ENCODE measurements at regions not wholly inside any gene's neighbourhood (a gene's known extent, or its start where the extent isn't known, plus 50 kb on each side); places are given as distances from the start of the nearest gene placed in this dataset.

DNA sequence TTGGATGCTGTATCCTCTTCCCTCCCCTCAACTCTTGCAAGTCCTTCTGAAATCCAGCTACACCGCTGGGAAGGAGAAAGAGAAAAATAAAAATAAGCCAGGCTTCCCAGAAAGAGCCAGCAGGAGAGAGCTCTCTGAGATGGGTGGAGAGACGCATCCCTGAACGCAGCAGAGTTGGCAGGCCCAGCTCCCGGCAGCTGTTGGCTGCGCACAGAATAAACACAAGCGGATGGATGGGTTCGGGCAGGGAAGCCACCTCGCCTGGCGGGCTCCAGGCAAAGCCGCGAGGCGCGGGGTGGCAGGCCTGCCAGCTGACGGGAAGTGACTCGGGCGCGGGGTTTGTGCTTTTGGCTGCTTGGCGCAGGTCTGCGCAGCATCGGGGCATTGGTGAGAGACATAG, 537.7 kb downstream of the MIAT start:
- no peak overlapping the region for H3K27ac ChIP-seq (ENCODE audit: low read depth, low read length)
- H3K27me3 ChIP-seq (ENCODE audit: control insufficient read depth in 1 of 2, insufficient read depth in 2 of 2, low read length in 2 of 2), result no peaks in the 10 kb centered on the region
- H3K4me1 ChIP-seq (ENCODE audit: insufficient read depth, low read length), result peaks cover 11% of the 10 kb centered on the region
- no peaks in the 10 kb centered on the region for H3K9me3 ChIP-seq (ENCODE audit: low read length)
- H3K36me3 ChIP-seq (ENCODE audit: insufficient read depth, low read length), result no peaks in the 10 kb centered on the region
- H3K9ac ChIP-seq (ENCODE audit: low read length), result no peak overlapping the region
- no peak overlapping the region for H3K4me3 ChIP-seq (ENCODE audit: low read depth in 1 of 2, low read length in 2 of 2)

DNA sequence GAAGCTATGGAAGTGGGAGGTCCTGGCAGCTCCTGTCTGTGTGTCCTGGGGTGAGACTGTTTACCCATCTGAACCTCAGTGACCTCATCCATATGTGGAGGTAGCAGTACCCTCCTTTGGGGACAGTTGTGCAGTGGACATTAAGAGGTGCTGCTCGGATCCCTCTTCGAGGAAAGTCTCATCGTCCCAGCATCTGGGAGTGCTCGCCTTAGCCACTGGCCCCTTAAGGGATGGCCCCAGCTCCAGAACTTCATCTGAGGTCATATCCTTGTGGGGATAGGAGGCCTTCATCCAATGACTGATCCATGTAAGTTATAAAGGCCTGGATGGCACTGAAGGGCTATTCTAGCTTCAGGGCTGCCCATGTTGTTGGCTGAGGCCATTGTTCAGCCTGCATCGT, 538.1 kb downstream of the MIAT start:
- Histone ChIP-seq H3K4me1 (ENCODE audit: insufficient read depth, low read length) (peaks cover 11% of the 10 kb centered on the region), H3K4me3 (ENCODE audit: low read depth in 1 of 2, low read length in 2 of 2) (no peak overlapping the region), H3K9me3 (ENCODE audit: low read length) (no peaks in the 10 kb centered on the region), H3K36me3 (ENCODE audit: insufficient read depth, low read length) (no peaks in the 10 kb centered on the region), H3K27me3 (ENCODE audit: control insufficient read depth in 1 of 2, insufficient read depth in 2 of 2, low read length in 2 of 2) (no peaks in the 10 kb centered on the region), H3K27ac (ENCODE audit: low read depth, low read length) (no peak overlapping the region), H3K9ac (ENCODE audit: low read length) (no peak overlapping the region)

DNA sequence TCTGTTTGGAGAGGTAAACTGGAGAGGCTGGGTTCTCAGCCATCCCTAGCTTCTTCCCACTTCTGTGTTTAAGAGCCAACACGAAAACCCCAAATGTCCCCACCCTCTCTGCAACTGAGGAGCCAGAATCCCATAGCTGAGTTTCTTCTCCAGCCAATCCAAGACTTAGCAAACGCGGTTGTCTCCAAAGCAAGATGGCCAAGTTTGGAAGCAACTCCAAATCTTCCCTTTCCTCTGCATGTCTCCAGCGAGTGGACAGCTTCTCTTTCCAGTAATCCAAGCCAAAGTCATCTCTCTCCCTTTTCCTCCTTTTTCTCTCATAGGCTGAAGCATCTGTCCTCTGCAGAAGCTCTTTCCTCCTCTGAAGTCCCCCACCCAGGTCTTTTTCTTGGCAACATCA, 539.2 kb downstream of the MIAT start:
- H3K4me1 ChIP-seq (ENCODE audit: insufficient read depth, low read length), result peaks cover 11% of the 10 kb centered on the region
- no peak overlapping the region for H3K9ac ChIP-seq (ENCODE audit: low read length)
- H3K36me3 ChIP-seq (ENCODE audit: insufficient read depth, low read length), result no peaks in the 10 kb centered on the region
- no peaks in the 10 kb centered on the region for H3K27me3 ChIP-seq (ENCODE audit: control insufficient read depth in 1 of 2, insufficient read depth in 2 of 2, low read length in 2 of 2)
- H3K9me3 ChIP-seq (ENCODE audit: low read length), result no peaks in the 10 kb centered on the region
- no peak overlapping the region for H3K4me3 ChIP-seq (ENCODE audit: low read depth in 1 of 2, low read length in 2 of 2)
- H3K27ac ChIP-seq (ENCODE audit: low read depth, low read length), result no peak overlapping the region

DNA sequence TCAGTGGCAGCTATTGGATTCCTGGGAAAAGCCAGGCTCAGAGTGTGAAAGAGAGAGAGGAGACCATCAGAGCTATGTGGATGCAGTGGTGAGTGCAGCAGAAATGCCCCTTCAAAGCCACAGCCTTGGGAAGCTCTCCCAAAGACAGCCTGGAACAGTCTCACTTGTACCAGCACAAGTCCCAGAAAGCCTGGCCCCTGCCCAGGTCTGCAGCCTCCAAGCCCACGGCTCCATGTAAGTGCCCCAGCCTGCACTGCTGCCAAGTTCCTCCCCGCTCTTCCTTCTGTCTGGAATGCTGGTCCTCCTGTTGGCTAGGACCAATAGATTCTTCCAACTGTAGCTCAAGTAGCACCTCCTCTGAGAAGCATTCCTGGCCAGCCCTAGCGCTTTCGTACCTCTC, 539.7 kb downstream of the MIAT start:
- no peak overlapping the region for H3K27ac ChIP-seq (ENCODE audit: low read depth, low read length)
- no peaks in the 10 kb centered on the region for H3K36me3 ChIP-seq (ENCODE audit: insufficient read depth, low read length)
- peaks cover 11% of the 10 kb centered on the region for H3K4me1 ChIP-seq (ENCODE audit: insufficient read depth, low read length)
- H3K27me3 ChIP-seq (ENCODE audit: control insufficient read depth in 1 of 2, insufficient read depth in 2 of 2, low read length in 2 of 2), result no peaks in the 10 kb centered on the region
- H3K4me3 ChIP-seq (ENCODE audit: low read depth in 1 of 2, low read length in 2 of 2), result no peak overlapping the region
- H3K9ac ChIP-seq (ENCODE audit: low read length), result no peak overlapping the region
- no peaks in the 10 kb centered on the region for H3K9me3 ChIP-seq (ENCODE audit: low read length)

DNA sequence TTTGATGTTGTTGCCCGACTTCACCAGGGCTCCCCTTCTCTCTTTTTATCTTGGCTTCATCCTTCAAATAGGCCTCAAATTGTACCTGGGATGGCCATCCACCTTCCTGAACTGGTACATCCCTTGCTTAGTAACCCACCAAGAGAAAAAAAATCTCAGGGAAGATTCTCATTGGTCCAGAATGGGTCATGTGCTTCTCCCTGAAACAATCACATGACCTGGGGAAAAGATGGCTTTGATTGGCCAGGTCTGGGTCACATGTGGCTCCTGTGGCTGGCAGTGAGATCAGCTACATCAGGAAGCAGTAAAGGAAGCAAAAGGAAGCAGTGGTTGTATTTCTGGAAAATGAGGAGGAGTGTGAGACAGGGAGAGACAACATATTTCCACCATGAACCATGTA, 540.2 kb downstream of the MIAT start:
- Histone ChIP-seq H3K9ac (ENCODE audit: low read length) (no peak overlapping the region), H3K27ac (ENCODE audit: low read depth, low read length) (no peak overlapping the region), H3K36me3 (ENCODE audit: insufficient read depth, low read length) (no peaks in the 10 kb centered on the region), H3K27me3 (ENCODE audit: control insufficient read depth in 1 of 2, insufficient read depth in 2 of 2, low read length in 2 of 2) (no peaks in the 10 kb centered on the region), H3K4me3 (ENCODE audit: low read depth in 1 of 2, low read length in 2 of 2) (no peak overlapping the region), H3K9me3 (ENCODE audit: low read length) (no peaks in the 10 kb centered on the region), H3K4me1 (ENCODE audit: insufficient read depth, low read length) (peaks cover 11% of the 10 kb centered on the region)

DNA sequence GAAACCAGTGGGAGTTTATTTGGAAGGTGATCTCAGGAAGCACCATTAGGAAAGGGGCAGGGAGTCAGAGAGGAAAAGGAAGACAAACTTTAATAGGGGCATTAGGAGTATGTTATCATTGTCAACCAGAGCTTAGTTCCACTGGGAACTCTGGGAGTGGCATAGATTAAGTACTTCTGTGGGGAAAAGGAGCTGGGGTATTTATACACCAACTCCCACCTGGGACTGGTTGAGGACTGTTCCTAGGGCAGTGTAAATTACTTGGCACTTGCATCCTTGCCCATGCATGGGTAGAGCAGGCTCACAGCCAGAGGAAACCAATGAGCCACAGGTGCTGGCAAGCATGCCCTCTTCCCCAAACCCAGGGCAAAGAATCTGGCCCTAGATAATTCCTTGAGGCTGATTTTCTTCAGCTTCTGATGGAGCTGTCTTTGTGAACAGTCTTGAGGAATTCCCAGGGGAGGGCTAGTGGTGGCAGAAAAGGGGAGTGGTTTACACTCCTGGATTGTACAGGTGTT, 541.2 kb downstream of the MIAT start:
- peaks cover 11% of the 10 kb centered on the region for H3K4me1 ChIP-seq (ENCODE audit: insufficient read depth, low read length)
- H3K36me3 ChIP-seq (ENCODE audit: insufficient read depth, low read length), result no peaks in the 10 kb centered on the region
- no peak overlapping the region for H3K4me3 ChIP-seq (ENCODE audit: low read depth in 1 of 2, low read length in 2 of 2)
- no peaks in the 10 kb centered on the region for H3K27me3 ChIP-seq (ENCODE audit: control insufficient read depth in 1 of 2, insufficient read depth in 2 of 2, low read length in 2 of 2)
- H3K9ac ChIP-seq (ENCODE audit: low read length), result no peak overlapping the region
- H3K9me3 ChIP-seq (ENCODE audit: low read length), result no peaks in the 10 kb centered on the region
- H3K27ac ChIP-seq (ENCODE audit: low read depth, low read length), result no peak overlapping the region

DNA sequence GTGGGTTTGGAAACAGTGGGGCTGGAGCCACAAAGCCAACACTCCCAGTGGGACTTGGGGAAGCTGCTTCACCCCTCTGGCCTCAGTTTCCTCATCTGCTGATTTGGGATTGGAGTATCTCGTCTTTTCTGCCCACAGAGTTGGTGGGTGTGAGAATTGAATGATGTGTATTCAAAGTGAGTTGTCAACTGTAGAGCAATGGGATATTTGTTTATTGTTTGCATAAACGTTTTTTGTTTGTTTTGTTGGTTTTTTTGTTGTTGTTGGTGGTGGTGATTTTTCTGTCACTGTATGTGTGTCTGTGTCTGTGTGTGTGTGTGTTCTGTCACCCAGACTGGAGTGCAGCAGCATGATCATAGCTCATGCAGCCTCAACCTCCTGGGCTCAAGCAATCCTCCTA, 542.0 kb downstream of the MIAT start:
- H3K4me1 ChIP-seq (ENCODE audit: insufficient read depth, low read length), result peaks cover 11% of the 10 kb centered on the region
- H3K36me3 ChIP-seq (ENCODE audit: insufficient read depth, low read length), result no peaks in the 10 kb centered on the region
- H3K9me3 ChIP-seq (ENCODE audit: low read length), result no peaks in the 10 kb centered on the region
- H3K27me3 ChIP-seq (ENCODE audit: control insufficient read depth in 1 of 2, insufficient read depth in 2 of 2, low read length in 2 of 2), result no peaks in the 10 kb centered on the region
- H3K4me3 ChIP-seq (ENCODE audit: low read depth in 1 of 2, low read length in 2 of 2), result no peak overlapping the region
- no peak overlapping the region for H3K27ac ChIP-seq (ENCODE audit: low read depth, low read length)
- no peak overlapping the region for H3K9ac ChIP-seq (ENCODE audit: low read length)

DNA sequence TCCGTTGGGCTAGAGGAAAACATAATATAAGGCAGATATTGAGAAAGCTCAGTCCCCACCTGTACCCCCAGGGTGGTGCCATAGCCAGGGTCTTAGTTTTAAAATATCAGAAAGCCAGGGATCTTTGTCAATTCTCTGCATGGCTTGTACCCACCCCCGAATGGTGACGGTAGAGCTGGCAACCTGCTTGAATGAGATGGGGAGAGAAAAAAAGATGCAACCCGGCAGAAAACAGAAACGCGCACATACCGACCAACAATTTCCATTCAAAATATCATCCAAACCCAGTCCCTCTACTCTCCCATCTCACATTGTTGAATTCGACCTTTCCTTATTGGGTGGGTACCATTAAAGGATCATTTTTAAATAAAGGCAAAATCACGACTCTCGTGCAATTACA, 543.9 kb downstream of the MIAT start:
- H3K9ac ChIP-seq (ENCODE audit: low read length), result no peak overlapping the region
- H3K4me3 ChIP-seq (ENCODE audit: low read depth in 1 of 2, low read length in 2 of 2), result no peak overlapping the region
- no peak overlapping the region for H3K27ac ChIP-seq (ENCODE audit: low read depth, low read length)
- no peaks in the 10 kb centered on the region for H3K27me3 ChIP-seq (ENCODE audit: control insufficient read depth in 1 of 2, insufficient read depth in 2 of 2, low read length in 2 of 2)
- H3K9me3 ChIP-seq (ENCODE audit: low read length), result no peaks in the 10 kb centered on the region
- H3K4me1 ChIP-seq (ENCODE audit: insufficient read depth, low read length), result no peaks in the 10 kb centered on the region
- H3K36me3 ChIP-seq (ENCODE audit: insufficient read depth, low read length), result no peaks in the 10 kb centered on the region

DNA sequence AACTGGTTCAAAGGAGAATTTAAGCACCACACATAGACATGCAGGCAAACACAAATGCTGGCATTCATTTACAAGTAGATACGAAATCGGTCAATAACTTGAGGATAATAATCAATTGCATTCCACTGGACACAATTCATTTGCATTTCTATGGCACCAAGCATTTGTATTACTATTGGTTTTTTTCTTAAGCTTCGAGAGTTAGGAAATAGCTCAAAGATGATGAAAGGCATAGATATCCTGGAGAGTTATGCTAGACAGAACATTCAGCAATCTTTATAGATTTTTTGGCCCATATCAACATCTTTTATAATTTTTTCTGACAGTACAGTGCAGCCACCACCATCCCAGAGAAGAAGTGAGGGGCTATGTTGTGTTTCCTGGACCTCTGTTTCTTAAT, 544.4 kb downstream of the MIAT start:
- Histone ChIP-seq H3K27ac (ENCODE audit: low read depth, low read length) (no peak overlapping the region), H3K4me1 (ENCODE audit: insufficient read depth, low read length) (no peaks in the 10 kb centered on the region), H3K9me3 (ENCODE audit: low read length) (no peaks in the 10 kb centered on the region), H3K36me3 (ENCODE audit: insufficient read depth, low read length) (no peaks in the 10 kb centered on the region), H3K9ac (ENCODE audit: low read length) (no peak overlapping the region), H3K4me3 (ENCODE audit: low read depth in 1 of 2, low read length in 2 of 2) (no peak overlapping the region), H3K27me3 (ENCODE audit: control insufficient read depth in 1 of 2, insufficient read depth in 2 of 2, low read length in 2 of 2) (no peaks in the 10 kb centered on the region)

DNA sequence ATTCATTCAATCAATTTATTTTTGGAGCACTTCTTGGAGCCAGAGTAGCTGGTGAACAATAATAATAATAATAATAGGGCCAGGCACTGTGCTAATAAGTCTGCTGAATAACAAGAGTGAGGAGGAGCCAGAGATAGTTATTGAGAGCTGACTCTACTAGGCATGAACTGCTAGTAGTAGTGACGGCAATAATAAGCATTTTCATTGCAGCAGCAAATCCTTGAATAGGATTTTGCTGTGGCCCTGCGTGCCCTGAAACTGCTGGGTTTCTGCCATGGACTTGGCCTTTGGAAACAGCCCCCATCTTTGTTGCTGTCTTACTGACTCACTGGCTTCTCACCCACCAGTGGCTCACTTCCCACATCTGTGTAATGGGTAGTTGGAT, 545.9 kb downstream of the MIAT start:
- no peaks in the 10 kb centered on the region for H3K27me3 ChIP-seq (ENCODE audit: control insufficient read depth in 1 of 2, insufficient read depth in 2 of 2, low read length in 2 of 2)
- no peaks in the 10 kb centered on the region for H3K9me3 ChIP-seq (ENCODE audit: low read length)
- H3K4me1 ChIP-seq (ENCODE audit: insufficient read depth, low read length), result no peaks in the 10 kb centered on the region
- H3K9ac ChIP-seq (ENCODE audit: low read length), result no peak overlapping the region
- H3K36me3 ChIP-seq (ENCODE audit: insufficient read depth, low read length), result no peaks in the 10 kb centered on the region
- H3K27ac ChIP-seq (ENCODE audit: low read depth, low read length), result no peak overlapping the region
- H3K4me3 ChIP-seq (ENCODE audit: low read depth in 1 of 2, low read length in 2 of 2), result no peak overlapping the region

DNA sequence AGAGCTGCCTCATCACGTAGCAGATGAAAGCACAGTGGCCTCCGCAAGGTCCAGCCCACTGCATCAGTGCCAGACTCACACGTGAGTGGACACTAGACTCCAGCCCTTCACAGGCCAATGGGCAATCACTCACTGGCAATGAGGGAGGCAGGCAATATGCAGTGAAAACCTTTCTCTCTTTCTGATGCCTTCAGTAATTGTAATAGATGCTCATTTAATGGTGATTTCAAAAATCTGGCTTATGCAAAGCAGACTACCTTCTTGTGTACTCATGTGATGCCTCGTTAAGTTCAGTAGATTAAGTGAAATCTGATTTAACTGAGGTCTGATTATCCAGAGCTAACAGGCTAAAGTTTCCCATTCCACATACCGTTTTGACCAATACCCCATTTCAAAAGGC, 546.9 kb downstream of the MIAT start:
- Histone ChIP-seq H3K27ac (ENCODE audit: low read depth, low read length) (no peak overlapping the region), H3K4me3 (ENCODE audit: low read depth in 1 of 2, low read length in 2 of 2) (no peak overlapping the region), H3K27me3 (ENCODE audit: control insufficient read depth in 1 of 2, insufficient read depth in 2 of 2, low read length in 2 of 2) (no peaks in the 10 kb centered on the region), H3K36me3 (ENCODE audit: insufficient read depth, low read length) (no peaks in the 10 kb centered on the region), H3K9me3 (ENCODE audit: low read length) (no peaks in the 10 kb centered on the region), H3K9ac (ENCODE audit: low read length) (no peak overlapping the region), H3K4me1 (ENCODE audit: insufficient read depth, low read length) (no peaks in the 10 kb centered on the region)

DNA sequence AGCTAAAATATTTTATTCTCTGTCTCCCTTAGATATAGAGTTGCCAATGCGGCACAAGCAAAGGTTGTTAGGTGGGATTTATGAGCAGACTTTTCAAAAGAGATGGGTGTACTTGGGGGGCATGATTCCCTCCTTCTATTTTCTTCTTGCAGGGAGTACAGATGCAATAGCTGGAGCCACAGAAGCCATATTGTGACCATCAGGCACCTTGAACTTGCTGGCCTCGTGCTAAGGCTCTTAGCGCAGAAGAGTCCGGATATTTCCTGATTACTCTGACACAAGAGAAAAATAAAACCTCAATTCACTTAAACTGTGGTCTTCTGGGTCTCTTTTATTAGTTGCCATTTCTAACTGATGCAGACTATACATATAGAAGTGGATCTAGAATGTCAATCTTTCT, 547.4 kb downstream of the MIAT start:
- Histone ChIP-seq H3K9ac (ENCODE audit: low read length) (no peak overlapping the region), H3K36me3 (ENCODE audit: insufficient read depth, low read length) (no peaks in the 10 kb centered on the region), H3K4me1 (ENCODE audit: insufficient read depth, low read length) (no peaks in the 10 kb centered on the region), H3K4me3 (ENCODE audit: low read depth in 1 of 2, low read length in 2 of 2) (no peak overlapping the region), H3K9me3 (ENCODE audit: low read length) (no peaks in the 10 kb centered on the region), H3K27ac (ENCODE audit: low read depth, low read length) (no peak overlapping the region), H3K27me3 (ENCODE audit: control insufficient read depth in 1 of 2, insufficient read depth in 2 of 2, low read length in 2 of 2) (no peaks in the 10 kb centered on the region)

Data from muscle layer of colon (tissue), 2 donors.